ENCODE measurements at regions not wholly inside any gene's neighbourhood (a gene's known extent, or its start where the extent isn't known, plus 50 kb on each side); places are given as distances from the start of the nearest gene placed in this dataset.

DNA sequence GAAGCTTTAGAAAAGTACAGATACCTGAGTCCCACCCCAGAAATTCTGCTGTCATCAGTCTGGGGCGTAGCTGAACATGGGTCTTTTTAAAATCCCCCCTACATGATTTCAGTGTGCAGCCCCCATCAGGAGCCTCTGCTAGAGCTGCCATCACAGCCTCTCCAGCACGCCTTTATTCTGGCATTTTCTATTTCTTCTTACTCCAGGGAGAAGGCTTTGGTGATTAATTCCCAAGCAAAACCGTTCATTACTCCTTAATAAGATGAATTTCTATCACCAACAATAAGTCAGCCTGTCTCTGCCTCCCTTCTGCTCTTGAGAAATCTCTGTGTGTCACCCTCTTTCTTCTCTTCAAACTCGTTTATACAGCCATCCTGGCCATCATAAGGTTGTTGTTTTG is 160.3 kb downstream of the KATNAL1 start:
- Mint-ChIP-seq H3K36me3 (ENCODE audit: insufficient read depth) (no peaks in the 10 kb centered on the region), H3K27ac (no peak overlapping the region), H3K27me3 (peaks cover 13% of the 10 kb centered on the region), H3K4me1 (ENCODE audit: low read depth) (no peaks in the 10 kb centered on the region), H3K4me3 (ENCODE audit: low read depth) (no peak overlapping the region), H3K9me3 (ENCODE audit: low read depth) (no peaks in the 10 kb centered on the region)
- no peak for DNase-seq (ENCODE audit: low spot score, unreplicated experiment)
- TF ChIP-seq, protein P1, sequence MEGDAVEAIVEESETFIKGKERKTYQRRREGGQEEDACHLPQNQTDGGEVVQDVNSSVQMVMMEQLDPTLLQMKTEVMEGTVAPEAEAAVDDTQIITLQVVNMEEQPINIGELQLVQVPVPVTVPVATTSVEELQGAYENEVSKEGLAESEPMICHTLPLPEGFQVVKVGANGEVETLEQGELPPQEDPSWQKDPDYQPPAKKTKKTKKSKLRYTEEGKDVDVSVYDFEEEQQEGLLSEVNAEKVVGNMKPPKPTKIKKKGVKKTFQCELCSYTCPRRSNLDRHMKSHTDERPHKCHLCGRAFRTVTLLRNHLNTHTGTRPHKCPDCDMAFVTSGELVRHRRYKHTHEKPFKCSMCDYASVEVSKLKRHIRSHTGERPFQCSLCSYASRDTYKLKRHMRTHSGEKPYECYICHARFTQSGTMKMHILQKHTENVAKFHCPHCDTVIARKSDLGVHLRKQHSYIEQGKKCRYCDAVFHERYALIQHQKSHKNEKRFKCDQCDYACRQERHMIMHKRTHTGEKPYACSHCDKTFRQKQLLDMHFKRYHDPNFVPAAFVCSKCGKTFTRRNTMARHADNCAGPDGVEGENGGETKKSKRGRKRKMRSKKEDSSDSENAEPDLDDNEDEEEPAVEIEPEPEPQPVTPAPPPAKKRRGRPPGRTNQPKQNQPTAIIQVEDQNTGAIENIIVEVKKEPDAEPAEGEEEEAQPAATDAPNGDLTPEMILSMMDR (IDR thresholded peaks at IDR 0.05; ENCODE audit: unreplicated experiment) = no peak

GRCh38 chr13:30145709-30146367 is 161.5 kb downstream of the KATNAL1 start:
- Mint-ChIP-seq H3K4me1 (ENCODE audit: low read depth) (peaks cover 6% of the 10 kb centered on the region), H3K27ac (no peak overlapping the region), H3K4me3 (ENCODE audit: low read depth) (no peak overlapping the region), H3K9me3 (ENCODE audit: low read depth) (no peaks in the 10 kb centered on the region), H3K27me3 (peaks cover 14% of the 10 kb centered on the region), H3K36me3 (ENCODE audit: insufficient read depth) (no peaks in the 10 kb centered on the region)
- TF ChIP-seq, protein P1 (IDR thresholded peaks at IDR 0.05; ENCODE audit: unreplicated experiment) = no peak
- no peak for DNase-seq (ENCODE audit: low spot score, unreplicated experiment)

- Mint-ChIP-seq H3K9me3 (ENCODE audit: low read depth) (no peaks in the 10 kb centered on the region), H3K27ac (no peak overlapping the region), H3K36me3 (ENCODE audit: insufficient read depth) (no peaks in the 10 kb centered on the region), H3K4me1 (ENCODE audit: low read depth) (peaks cover 6% of the 10 kb centered on the region), H3K27me3 (peaks cover 12% of the 10 kb centered on the region), H3K4me3 (ENCODE audit: low read depth) (no peak overlapping the region)
- TF ChIP-seq, protein P1 (IDR thresholded peaks at IDR 0.05; ENCODE audit: unreplicated experiment) = no peak
- no peak for DNase-seq (ENCODE audit: low spot score, unreplicated experiment)
These were observed 163.5 kb downstream of the KATNAL1 start for GRCh38 chr13:30143666-30144400.

- H3K27me3 Mint-ChIP-seq = peaks cover 12% of the 10 kb centered on the region
- no peaks in the 10 kb centered on the region for H3K36me3 Mint-ChIP-seq (ENCODE audit: insufficient read depth)
- H3K4me1 Mint-ChIP-seq (ENCODE audit: low read depth) = peaks cover 6% of the 10 kb centered on the region
- no peak for DNase-seq (ENCODE audit: low spot score, unreplicated experiment)
- H3K9me3 Mint-ChIP-seq (ENCODE audit: low read depth) = no peaks in the 10 kb centered on the region
- peak overlapping the region; percentile 18 for H3K27ac Mint-ChIP-seq
- TF ChIP-seq, protein P1 (IDR thresholded peaks at IDR 0.05; ENCODE audit: unreplicated experiment) = no peak
- H3K4me3 Mint-ChIP-seq (ENCODE audit: low read depth) = no peak overlapping the region
These were observed 164.7 kb downstream of the KATNAL1 start for GRCh38 chr13:30142486-30143211.

- H3K27ac Mint-ChIP-seq = no peak overlapping the region
- H3K27me3 Mint-ChIP-seq = peaks cover 14% of the 10 kb centered on the region
- no peak overlapping the region for H3K4me3 Mint-ChIP-seq (ENCODE audit: low read depth)
- TF ChIP-seq, protein P1 (IDR thresholded peaks at IDR 0.05; ENCODE audit: unreplicated experiment) = no peak
- no peaks in the 10 kb centered on the region for H3K36me3 Mint-ChIP-seq (ENCODE audit: insufficient read depth)
- peaks cover 6% of the 10 kb centered on the region for H3K4me1 Mint-ChIP-seq (ENCODE audit: low read depth)
- H3K9me3 Mint-ChIP-seq (ENCODE audit: low read depth) = no peaks in the 10 kb centered on the region
- DNase-seq (ENCODE audit: low spot score, unreplicated experiment) = no peak
These were observed 165.4 kb downstream of the KATNAL1 start for GRCh38 chr13:30141775-30142485.
